ENCODE measurements at regions not wholly inside any gene's neighbourhood (a gene's known extent, or its start where the extent isn't known, plus 50 kb on each side); places are given as distances from the start of the nearest gene placed in this dataset.

DNA sequence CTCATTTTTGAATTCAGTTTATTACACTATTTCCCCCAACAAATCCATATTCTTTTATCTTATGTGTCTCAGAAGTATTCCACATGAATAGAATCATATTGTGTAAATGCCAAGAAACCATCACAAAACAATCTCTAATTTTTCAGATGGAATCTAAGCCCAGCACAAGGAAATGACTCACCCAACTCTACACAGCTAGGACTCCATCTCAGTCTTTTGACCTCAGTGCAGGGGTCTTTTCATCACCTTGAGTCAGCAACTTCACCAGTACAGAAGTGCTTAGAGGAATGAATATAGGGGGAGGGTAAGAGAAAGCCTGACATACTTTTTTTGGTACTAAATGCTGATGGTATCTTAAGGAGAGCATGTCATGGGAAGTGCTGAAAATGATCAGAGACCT lies 169.3 kb upstream of the LRRN1 start:
- DNase-seq (no peak), ATAC-seq (ENCODE audit: low FRiP score) (no peak)
- Histone ChIP-seq H3K36me3 (ENCODE audit: control insufficient read depth in 1 of 2, insufficient read depth in 2 of 2, low read length in 1 of 2) (no peaks in the 10 kb centered on the region), H3K27me3 (ENCODE audit: control insufficient read depth in 1 of 2, insufficient read depth in 2 of 2, low read length in 1 of 2) (no peaks in the 10 kb centered on the region), H3K9me3 (ENCODE audit: control insufficient read depth, low read length) (peaks cover 1% of the 10 kb centered on the region), H3K4me3 (ENCODE audit: low read length in 2 of 2) (no peak overlapping the region), H3K4me1 (ENCODE audit: control insufficient read depth in 1 of 2, insufficient read depth in 2 of 2, low read length in 2 of 2) (no peaks in the 10 kb centered on the region), H3K27ac (ENCODE audit: low read depth in 1 of 2, low read length in 2 of 2) (no peak overlapping the region)
- intact Hi-C loops (cut with DNase I): no loop called here

DNA sequence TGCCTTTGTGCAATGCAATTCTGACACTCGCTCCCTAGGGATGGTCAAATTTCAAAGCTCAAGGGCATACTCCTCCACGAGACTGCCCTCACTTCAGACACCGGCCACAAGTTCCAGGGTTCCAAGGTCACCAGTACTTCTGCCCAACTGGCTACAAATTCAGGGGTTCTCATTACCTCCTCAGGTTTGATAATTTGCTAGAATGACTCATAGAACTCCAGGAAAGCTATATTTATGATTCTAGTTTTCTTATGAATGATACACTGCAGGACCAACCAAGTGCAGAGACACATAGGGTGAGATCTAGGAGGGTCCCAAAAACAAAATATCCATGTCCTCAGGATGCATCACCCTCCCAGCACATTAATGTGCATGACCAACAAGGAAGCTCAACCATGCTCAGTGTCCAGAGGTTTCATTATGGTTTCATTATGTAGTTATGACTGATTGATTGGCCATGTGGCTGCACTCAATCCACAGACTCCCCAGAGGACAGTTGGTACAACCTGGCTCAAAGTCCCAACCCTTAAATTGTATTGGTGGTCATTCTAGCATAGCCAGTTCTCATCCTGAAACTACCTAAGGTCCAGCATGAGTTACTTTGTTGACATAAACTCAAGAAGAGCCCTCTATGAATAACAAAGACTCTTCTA lies 170.4 kb upstream of the LRRN1 start:
- peaks cover 1% of the 10 kb centered on the region for H3K9me3 ChIP-seq (ENCODE audit: control insufficient read depth, low read length)
- ATAC-seq (ENCODE audit: low FRiP score) (no peak), DNase-seq (no peak)
- no peaks in the 10 kb centered on the region for H3K4me1 ChIP-seq (ENCODE audit: control insufficient read depth in 1 of 2, insufficient read depth in 2 of 2, low read length in 2 of 2)
- intact Hi-C loops (cut with DNase I): no loop called here
- H3K36me3 ChIP-seq (ENCODE audit: control insufficient read depth in 1 of 2, insufficient read depth in 2 of 2, low read length in 1 of 2): no peaks in the 10 kb centered on the region
- no peaks in the 10 kb centered on the region for H3K27me3 ChIP-seq (ENCODE audit: control insufficient read depth in 1 of 2, insufficient read depth in 2 of 2, low read length in 1 of 2)
- H3K4me3 ChIP-seq (ENCODE audit: low read length in 2 of 2): no peak overlapping the region
- H3K27ac ChIP-seq (ENCODE audit: low read depth in 1 of 2, low read length in 2 of 2): no peak overlapping the region
- 93% methylated on average over 3 of the region's 3 CpGs for WGBS, 2 donors

DNA sequence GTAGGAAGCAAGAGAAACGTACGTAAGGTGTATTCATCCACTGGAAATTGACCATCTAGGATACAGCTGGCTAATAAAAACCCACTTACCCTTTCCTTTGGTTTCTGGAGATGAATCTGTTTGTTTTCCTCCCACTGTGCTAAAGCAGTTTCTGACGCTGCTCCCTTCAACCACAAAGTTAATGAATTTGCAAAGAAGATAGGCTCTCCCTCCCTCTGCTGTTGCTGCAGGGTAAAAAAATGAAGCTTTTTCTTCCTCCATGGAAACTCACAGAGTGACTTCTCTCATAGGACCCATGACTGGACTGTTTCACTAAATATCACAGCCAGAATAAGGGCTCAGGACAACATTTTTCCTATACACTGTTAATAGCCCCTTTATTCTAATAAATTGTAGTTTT lies 172.1 kb upstream of the LRRN1 start:
- H3K4me3 ChIP-seq (ENCODE audit: low read length in 2 of 2): no peak overlapping the region
- ATAC-seq (ENCODE audit: low FRiP score): no peak
- H3K4me1 ChIP-seq (ENCODE audit: control insufficient read depth in 1 of 2, insufficient read depth in 2 of 2, low read length in 2 of 2): no peaks in the 10 kb centered on the region
- no peak overlapping the region for H3K27ac ChIP-seq (ENCODE audit: low read depth in 1 of 2, low read length in 2 of 2)
- WGBS, 2 donors: 75 to 76% methylated on average over 3 of the region's 3 CpGs
- H3K27me3 ChIP-seq (ENCODE audit: control insufficient read depth in 1 of 2, insufficient read depth in 2 of 2, low read length in 1 of 2): no peaks in the 10 kb centered on the region
- DNase-seq: no peak
- intact Hi-C loops (cut with DNase I): no loop called here
- H3K36me3 ChIP-seq (ENCODE audit: control insufficient read depth in 1 of 2, insufficient read depth in 2 of 2, low read length in 1 of 2): no peaks in the 10 kb centered on the region
- peaks cover 4% of the 10 kb centered on the region for H3K9me3 ChIP-seq (ENCODE audit: control insufficient read depth, low read length)

DNA sequence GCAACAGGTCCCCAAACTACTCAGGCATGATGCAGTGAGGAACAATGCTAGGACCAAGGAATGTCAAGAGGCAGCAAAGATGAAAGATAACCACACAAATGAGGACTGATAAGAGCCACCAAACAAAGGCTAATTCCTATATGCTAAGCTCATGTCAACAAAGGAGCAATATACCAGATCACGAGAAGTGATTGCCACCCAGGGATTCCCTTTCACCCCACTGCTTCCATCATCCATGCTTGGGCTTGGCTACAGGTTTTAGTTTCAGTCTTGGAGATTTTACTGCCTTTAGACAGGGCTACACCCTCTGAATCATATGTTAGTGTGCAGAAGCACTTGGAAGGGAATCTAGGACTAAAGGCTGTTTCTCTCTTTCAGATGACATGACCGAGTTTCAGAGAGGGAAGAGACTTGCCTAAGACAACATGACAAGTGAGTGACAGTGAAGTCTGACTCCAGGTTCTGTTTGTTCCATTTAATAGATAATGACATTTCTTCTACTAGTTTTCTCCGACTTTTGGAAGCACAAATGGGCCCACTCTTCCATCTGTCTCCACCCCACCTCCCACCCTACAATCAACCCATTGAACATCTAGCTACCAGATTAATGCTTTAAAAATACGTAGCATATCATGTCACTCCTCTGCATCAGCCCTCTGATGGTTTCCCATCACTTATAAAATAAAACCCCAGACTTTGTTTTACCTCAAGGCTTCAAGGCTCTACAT lies 173.5 kb upstream of the LRRN1 start:
- 88 to 93% methylated on average over 4 of the region's 4 CpGs for WGBS, 2 donors
- H3K9me3 ChIP-seq (ENCODE audit: control insufficient read depth, low read length): peaks cover 4% of the 10 kb centered on the region
- no peaks in the 10 kb centered on the region for H3K27me3 ChIP-seq (ENCODE audit: control insufficient read depth in 1 of 2, insufficient read depth in 2 of 2, low read length in 1 of 2)
- DNase-seq (no peak), ATAC-seq (ENCODE audit: low FRiP score) (no peak)
- no peaks in the 10 kb centered on the region for H3K36me3 ChIP-seq (ENCODE audit: control insufficient read depth in 1 of 2, insufficient read depth in 2 of 2, low read length in 1 of 2)
- no peak overlapping the region for H3K27ac ChIP-seq (ENCODE audit: low read depth in 1 of 2, low read length in 2 of 2)
- H3K4me3 ChIP-seq (ENCODE audit: low read length in 2 of 2): no peak overlapping the region
- no peaks in the 10 kb centered on the region for H3K4me1 ChIP-seq (ENCODE audit: control insufficient read depth in 1 of 2, insufficient read depth in 2 of 2, low read length in 2 of 2)
- intact Hi-C loops (cut with DNase I): no loop called here

DNA sequence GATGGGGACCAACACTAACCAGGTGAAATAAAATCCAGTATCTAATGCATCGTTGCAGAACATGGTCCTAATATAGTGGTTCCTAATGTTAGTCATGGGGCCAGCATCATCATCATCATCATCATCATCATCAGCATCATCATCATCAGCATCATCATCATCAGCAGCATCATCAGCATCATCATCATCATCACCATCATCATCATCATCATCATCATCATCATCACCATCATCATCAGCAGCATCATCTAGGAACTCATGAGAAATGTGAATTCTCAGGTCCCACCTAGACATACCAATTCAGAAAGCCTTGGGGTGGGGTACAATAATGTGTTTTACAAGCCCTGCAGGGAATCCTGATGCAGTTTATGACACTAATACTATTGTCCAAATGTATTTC lies 179.4 kb upstream of the LRRN1 start:
- Histone ChIP-seq H3K27me3 (ENCODE audit: control insufficient read depth in 1 of 2, insufficient read depth in 2 of 2, low read length in 1 of 2) (no peaks in the 10 kb centered on the region), H3K27ac (ENCODE audit: low read depth in 1 of 2, low read length in 2 of 2) (no peak overlapping the region), H3K4me1 (ENCODE audit: control insufficient read depth in 1 of 2, insufficient read depth in 2 of 2, low read length in 2 of 2) (no peaks in the 10 kb centered on the region), H3K9me3 (ENCODE audit: control insufficient read depth, low read length) (peaks cover 4% of the 10 kb centered on the region), H3K36me3 (ENCODE audit: control insufficient read depth in 1 of 2, insufficient read depth in 2 of 2, low read length in 1 of 2) (no peaks in the 10 kb centered on the region), H3K4me3 (ENCODE audit: low read length in 2 of 2) (no peak overlapping the region)
- intact Hi-C loops (cut with DNase I): no loop called here
- 94 to 100% methylated on average over 1 of the region's 1 CpG for WGBS, 2 donors
- DNase-seq (no peak), ATAC-seq (ENCODE audit: low FRiP score) (no peak)

DNA sequence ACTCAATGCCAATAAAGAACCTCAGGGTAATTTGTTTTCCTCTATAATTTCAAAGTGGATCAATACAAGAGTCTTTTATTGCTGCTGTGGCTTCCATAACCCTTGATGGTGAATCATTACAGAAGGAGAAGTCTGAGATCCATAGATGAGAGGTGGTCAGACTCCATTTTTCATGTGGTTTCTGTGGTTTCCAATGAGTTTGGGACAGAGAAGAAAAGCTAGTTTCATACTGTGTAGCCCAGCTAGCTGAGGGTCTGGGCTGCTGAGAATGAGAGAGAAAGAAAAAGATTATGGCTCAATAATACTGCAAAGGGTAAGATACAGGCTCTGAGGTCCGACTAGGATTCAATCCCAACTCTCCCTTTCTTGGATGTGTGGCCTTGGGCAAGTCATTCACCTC lies 180.6 kb upstream of the LRRN1 start:
- H3K4me3 ChIP-seq (ENCODE audit: low read length in 2 of 2): no peak overlapping the region
- no peaks in the 10 kb centered on the region for H3K36me3 ChIP-seq (ENCODE audit: control insufficient read depth in 1 of 2, insufficient read depth in 2 of 2, low read length in 1 of 2)
- peaks cover 4% of the 10 kb centered on the region for H3K9me3 ChIP-seq (ENCODE audit: control insufficient read depth, low read length)
- no peak overlapping the region for H3K27ac ChIP-seq (ENCODE audit: low read depth in 1 of 2, low read length in 2 of 2)
- H3K4me1 ChIP-seq (ENCODE audit: control insufficient read depth in 1 of 2, insufficient read depth in 2 of 2, low read length in 2 of 2): no peaks in the 10 kb centered on the region
- no peaks in the 10 kb centered on the region for H3K27me3 ChIP-seq (ENCODE audit: control insufficient read depth in 1 of 2, insufficient read depth in 2 of 2, low read length in 1 of 2)
- intact Hi-C loops (cut with DNase I): no loop called here
- ATAC-seq (ENCODE audit: low FRiP score): no peak
- WGBS, 2 donors: 78 to 79% methylated on average over 1 of the region's 1 CpG
- DNase-seq: no peak

DNA sequence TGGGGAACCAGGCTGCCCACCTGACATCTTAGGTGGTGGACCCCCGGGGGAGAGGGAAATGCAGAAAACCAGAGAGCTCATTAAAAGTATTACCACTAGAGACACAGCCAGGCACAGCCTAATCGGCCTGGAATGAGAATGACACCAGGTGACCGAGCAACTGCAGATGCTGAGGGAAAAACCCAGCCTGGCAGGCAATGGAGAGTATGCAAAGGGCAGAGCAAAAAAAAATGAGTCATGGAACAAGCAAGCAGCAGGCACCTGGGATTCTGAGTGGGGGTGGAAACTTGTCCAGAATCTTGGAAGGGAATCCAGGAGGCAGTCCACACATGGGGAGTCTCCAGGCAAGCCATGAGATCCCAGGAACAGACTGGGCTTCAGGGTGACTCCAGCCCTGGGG lies 183.7 kb upstream of the LRRN1 start:
- DNase-seq: no peak
- WGBS, 2 donors: 81 to 83% methylated on average over 3 of the region's 3 CpGs
- Histone ChIP-seq H3K9me3 (ENCODE audit: control insufficient read depth, low read length) (no peaks in the 10 kb centered on the region), H3K27ac (ENCODE audit: low read depth in 1 of 2, low read length in 2 of 2) (no peak overlapping the region), H3K27me3 (ENCODE audit: control insufficient read depth in 1 of 2, insufficient read depth in 2 of 2, low read length in 1 of 2) (no peaks in the 10 kb centered on the region), H3K4me3 (ENCODE audit: low read length in 2 of 2) (no peak overlapping the region), H3K4me1 (ENCODE audit: control insufficient read depth in 1 of 2, insufficient read depth in 2 of 2, low read length in 2 of 2) (no peaks in the 10 kb centered on the region), H3K36me3 (ENCODE audit: control insufficient read depth in 1 of 2, insufficient read depth in 2 of 2, low read length in 1 of 2) (no peaks in the 10 kb centered on the region)
- no peak for ATAC-seq (ENCODE audit: low FRiP score)
- intact Hi-C loops (cut with DNase I): no loop called here

DNA sequence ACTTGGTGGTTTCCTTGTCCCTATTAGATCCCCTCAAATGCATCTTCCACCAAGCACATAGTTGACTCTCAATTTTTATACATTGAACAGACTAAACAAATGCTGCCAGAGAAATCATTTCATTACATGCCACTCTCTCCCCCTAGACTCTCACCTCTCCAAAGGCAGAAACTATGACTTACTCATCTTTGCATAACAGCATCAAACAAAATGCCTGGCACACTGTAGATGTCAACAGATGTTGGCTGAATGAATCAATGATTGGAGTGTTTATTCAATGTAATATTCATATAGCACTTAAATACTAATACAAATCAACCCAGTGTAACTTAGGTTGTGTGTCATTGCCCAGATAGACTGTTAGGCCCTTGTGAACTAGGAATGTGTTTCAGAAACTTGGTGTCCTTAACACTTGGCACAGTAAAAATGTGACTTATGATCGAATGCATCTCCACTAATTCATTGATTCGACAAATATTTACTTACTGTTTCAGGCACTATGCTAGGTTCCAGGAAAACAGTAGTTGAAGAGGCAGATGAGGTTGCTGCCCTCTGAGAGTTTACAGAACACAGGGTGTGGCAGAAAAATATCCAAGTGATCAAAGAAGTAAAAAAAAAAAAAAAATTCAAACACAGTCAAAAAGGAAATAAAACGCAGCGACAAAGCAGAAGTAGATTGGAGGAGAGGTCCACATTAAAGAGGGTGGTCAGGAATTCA lies 188.5 kb upstream of the LRRN1 start:
- Histone ChIP-seq H3K36me3 (ENCODE audit: control insufficient read depth in 1 of 2, insufficient read depth in 2 of 2, low read length in 1 of 2) (no peaks in the 10 kb centered on the region), H3K27ac (ENCODE audit: low read depth in 1 of 2, low read length in 2 of 2) (no peak overlapping the region), H3K27me3 (ENCODE audit: control insufficient read depth in 1 of 2, insufficient read depth in 2 of 2, low read length in 1 of 2) (no peaks in the 10 kb centered on the region), H3K4me3 (ENCODE audit: low read length in 2 of 2) (no peak overlapping the region), H3K4me1 (ENCODE audit: control insufficient read depth in 1 of 2, insufficient read depth in 2 of 2, low read length in 2 of 2) (no peaks in the 10 kb centered on the region), H3K9me3 (ENCODE audit: control insufficient read depth, low read length) (no peaks in the 10 kb centered on the region)
- no peak for ATAC-seq (ENCODE audit: low FRiP score)
- WGBS, 2 donors: 68 to 69% methylated on average over 4 of the region's 4 CpGs
- no peak for DNase-seq
- intact Hi-C loops (cut with DNase I): no loop called here

DNA sequence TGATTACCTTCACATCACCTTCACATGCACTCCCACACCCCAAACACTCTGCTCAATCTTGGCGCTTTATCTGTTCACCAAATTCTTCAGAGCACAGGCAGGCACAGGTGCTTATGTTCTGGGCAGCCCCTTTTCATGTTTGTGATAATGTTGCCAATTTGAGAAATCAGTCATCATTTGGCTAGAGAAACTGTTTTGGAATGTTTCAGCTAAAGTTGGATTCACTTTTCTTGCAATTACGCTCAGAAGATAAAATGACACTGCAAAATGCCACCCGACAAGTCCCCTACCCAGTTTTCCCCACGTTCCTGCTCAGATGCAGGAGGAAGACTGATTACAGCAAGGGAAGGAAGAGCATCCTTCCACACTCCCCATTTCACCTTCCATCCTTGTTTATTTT lies 192.9 kb upstream of the LRRN1 start:
- DNase-seq (no peak), ATAC-seq (ENCODE audit: low FRiP score) (no peak)
- no peaks in the 10 kb centered on the region for H3K36me3 ChIP-seq (ENCODE audit: control insufficient read depth in 1 of 2, insufficient read depth in 2 of 2, low read length in 1 of 2)
- H3K4me3 ChIP-seq (ENCODE audit: low read length in 2 of 2): no peak overlapping the region
- WGBS, 2 donors: 93 to 96% methylated on average over 4 of the region's 4 CpGs
- H3K27ac ChIP-seq (ENCODE audit: low read depth in 1 of 2, low read length in 2 of 2): no peak overlapping the region
- intact Hi-C loops (cut with DNase I): no loop called here
- no peaks in the 10 kb centered on the region for H3K4me1 ChIP-seq (ENCODE audit: control insufficient read depth in 1 of 2, insufficient read depth in 2 of 2, low read length in 2 of 2)
- no peaks in the 10 kb centered on the region for H3K9me3 ChIP-seq (ENCODE audit: control insufficient read depth, low read length)
- H3K27me3 ChIP-seq (ENCODE audit: control insufficient read depth in 1 of 2, insufficient read depth in 2 of 2, low read length in 1 of 2): no peaks in the 10 kb centered on the region

Data from aorta (tissue), 5 donors.